ES-I3 (cell line): ENCODE measurements at regions not wholly inside any gene's neighbourhood (a gene's known extent, or its start where the extent isn't known, plus 50 kb on each side); places are given as distances from the start of the nearest gene placed in this dataset.

Experiments
- H3K36me3 ChIP-seq: 2 replicates; pipeline ENCODE4 v1.6.1; 2013; ENCODE audit warnings: mild to moderate bottlenecking, low read length, control low read depth, moderate library complexity; ENCODE audit not compliant: insufficient read depth
- H3K4me1 ChIP-seq: 2 replicates; pipeline ENCODE4 v1.6.1; 2013; ENCODE audit warnings: mild to moderate bottlenecking, control low read depth, low read length; ENCODE audit not compliant: insufficient read depth
- H3K9ac ChIP-seq: 2 replicates; pipeline ENCODE4 v1.6.1; 2013; ENCODE audit warnings: low read depth, mild to moderate bottlenecking, low read length, moderate library complexity
- H3K9me3 ChIP-seq: 2 replicates; pipeline ENCODE4 v1.6.1; 2013; ENCODE audit warnings: mild to moderate bottlenecking, low read length, moderate library complexity; ENCODE audit not compliant: control insufficient read depth, insufficient read depth

DNA sequence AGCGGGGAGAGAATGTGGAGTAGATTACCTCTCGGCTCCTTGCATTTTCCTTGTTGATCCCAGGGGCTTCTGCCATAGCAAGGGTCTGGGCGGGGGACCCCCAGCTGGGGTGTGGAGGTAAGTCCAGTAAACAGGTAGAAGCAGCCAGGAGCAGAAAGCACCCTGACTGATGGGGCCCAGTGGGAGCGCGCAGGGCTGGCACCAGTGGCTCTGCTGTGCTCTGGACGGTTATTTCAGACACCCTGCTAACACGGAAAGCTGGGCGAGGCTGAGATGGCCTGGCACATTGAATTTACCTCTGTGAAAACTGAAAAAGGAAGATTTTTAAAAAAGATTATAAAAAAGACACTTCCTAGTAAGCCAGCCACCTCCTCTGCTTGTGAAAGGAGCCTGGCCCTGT is 88.4 kb upstream of the CALM2 start:
- Histone ChIP-seq H3K9ac (no peak overlapping the region), H3K9me3 (no peaks in the 10 kb centered on the region), H3K36me3 (no peaks in the 10 kb centered on the region), H3K4me1 (peaks cover 26% of the 10 kb centered on the region)

DNA sequence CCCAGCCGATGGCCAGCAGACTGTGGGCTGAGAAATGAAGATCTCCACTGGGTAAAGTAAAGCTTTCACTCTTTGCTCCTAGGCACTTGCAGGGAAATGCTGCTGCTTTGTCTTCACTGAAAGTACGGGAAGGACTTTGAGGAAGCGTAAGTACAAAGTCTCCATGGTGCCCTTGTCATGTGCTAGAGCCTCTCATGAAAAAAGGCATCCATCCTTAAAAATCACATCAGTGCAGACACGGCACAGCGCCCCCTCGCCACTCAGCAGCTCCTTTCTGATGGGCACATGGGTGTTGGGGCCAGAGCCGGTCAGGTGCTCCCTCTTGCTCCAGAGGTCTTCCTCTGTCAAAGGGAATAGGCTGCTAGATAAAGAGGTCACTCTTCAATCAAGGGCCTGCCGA is 87.8 kb upstream of the CALM2 start:
- peaks cover 26% of the 10 kb centered on the region for H3K4me1 ChIP-seq
- no peaks in the 10 kb centered on the region for H3K9me3 ChIP-seq
- H3K9ac ChIP-seq: no peak overlapping the region
- H3K36me3 ChIP-seq: no peaks in the 10 kb centered on the region

DNA sequence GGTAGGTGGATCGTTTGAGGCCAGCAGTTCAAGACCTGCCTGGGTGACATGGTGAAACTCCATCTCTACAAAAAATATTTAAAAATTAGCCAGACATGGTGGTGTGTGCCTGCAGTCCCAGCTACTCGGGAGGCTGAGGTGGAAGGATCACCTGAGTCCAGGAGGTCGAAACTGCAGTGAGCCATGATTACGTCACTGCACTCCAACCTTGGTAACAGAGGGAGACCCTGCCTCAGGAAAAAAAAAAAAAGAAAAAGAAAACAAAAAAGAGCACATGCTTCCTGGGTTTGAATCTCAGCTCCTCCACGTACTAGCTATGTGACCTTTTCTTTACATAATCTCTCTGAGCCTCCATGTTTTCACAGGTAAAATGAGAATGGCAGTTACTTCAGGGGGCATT is 86.3 kb upstream of the CALM2 start:
- Histone ChIP-seq H3K4me1 (peaks cover 26% of the 10 kb centered on the region), H3K9me3 (no peaks in the 10 kb centered on the region), H3K9ac (no peak overlapping the region), H3K36me3 (no peaks in the 10 kb centered on the region)

DNA sequence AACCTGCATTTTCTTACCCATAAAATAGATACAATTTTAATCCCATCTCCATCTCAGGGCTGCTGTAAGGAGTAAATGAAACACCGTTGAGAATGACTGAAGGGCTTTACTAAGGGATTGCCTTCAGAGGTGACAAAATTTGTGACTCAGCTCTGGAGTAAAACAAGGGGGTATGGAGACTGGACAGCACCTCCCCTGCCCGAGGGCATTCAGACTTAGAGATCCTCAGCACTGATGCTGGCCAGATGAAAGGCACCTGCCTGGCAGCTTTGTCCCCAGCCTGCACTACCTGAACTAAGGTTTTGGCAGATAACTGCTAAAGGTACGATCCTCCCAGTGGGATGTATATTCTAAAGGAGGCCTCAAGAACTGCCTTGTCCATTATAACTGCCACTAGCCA is 84.7 kb upstream of the CALM2 start:
- no peak overlapping the region for H3K9ac ChIP-seq
- no peaks in the 10 kb centered on the region for H3K36me3 ChIP-seq
- H3K4me1 ChIP-seq: peaks cover 19% of the 10 kb centered on the region; the same call in 1 of the 2 replicates

DNA sequence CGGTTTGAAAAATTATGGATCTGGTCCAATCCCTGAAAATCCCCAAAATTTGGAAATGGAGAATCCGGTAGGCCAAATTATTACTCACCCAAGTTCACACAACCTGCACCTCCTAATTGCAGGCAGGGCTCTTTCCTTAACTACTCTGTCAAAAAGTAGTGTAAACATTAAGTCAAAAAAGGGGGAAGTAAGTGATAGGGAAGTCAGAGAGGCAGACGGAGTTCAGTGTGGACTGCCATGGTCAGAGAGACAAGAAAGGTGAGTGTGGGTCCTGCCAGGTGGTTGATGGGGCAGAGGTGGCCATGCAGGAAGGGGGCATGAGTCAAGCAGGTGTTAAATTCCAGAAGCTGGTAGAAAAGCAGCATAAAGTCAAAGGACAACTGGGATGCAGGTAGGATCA is 83.5 kb upstream of the CALM2 start:
- Histone ChIP-seq H3K36me3 (no peaks in the 10 kb centered on the region), H3K9me3 (no peaks in the 10 kb centered on the region), H3K9ac (no peak overlapping the region), H3K4me1 (peaks cover 9% of the 10 kb centered on the region; the same call in 1 of the 2 replicates)

More for the DNA sequence above, 84.7 kb upstream of the CALM2 start:
- no peaks in the 10 kb centered on the region for H3K9me3 ChIP-seq

DNA sequence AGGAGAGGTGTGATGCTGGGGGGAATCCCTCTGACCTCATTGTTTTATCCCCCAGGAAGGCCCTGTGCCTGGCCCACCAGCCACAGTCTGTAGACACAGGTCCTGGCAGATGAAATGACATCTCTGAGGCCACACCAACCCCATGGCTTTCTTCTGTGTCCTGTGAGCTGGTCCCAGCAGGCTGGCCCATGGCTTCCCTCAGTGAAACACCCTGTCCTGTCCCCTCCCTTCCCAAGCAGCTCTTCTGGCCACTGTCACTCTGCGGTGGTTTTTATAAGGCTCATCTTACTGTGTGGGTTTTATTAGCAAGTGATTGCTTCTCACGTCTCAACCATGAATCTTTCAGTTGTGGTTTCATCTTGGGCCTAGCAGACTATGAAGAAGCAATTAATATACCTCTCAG is 81.6 kb upstream of the CALM2 start:
- Histone ChIP-seq H3K9ac (no peak overlapping the region), H3K9me3 (no peaks in the 10 kb centered on the region), H3K36me3 (no peaks in the 10 kb centered on the region), H3K4me1 (peaks cover 7% of the 10 kb centered on the region; the same call in 1 of the 2 replicates)

DNA sequence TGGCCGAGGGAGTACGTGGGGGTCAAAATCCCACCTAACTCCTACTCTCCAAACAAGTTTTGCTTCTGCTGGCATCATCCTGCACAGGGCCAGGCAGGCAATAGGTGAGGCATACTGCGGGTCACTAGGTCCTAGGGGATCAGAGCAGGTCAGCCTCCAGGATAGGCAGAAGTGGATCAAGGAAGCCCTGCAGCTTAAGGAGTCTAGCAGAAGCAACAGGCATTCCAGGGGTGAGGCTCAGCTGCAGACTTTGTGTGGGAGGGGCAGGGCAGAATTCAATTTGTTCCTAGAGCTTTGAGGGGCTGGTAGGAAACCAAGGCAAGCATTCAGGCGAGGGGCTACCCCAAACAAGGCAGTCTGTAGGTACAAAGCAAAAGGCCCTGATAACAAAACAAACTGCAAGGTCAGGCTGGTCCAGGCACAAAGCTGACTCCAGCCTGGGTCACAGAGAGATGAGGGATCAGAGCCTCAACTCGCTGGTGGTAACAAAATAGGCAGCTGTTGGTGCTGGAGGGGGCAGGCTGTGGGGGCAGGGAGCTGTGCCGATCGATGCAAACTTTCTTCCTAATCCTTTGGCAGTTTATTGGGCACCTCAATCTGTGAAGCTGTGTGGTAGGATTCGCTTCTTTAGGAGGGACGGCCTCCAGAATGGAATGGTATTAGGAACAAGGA is 80.2 kb upstream of the CALM2 start:
- peaks cover 7% of the 10 kb centered on the region; the same call in 1 of the 2 replicates for H3K4me1 ChIP-seq
- no peak overlapping the region for H3K9ac ChIP-seq
- H3K36me3 ChIP-seq: no peaks in the 10 kb centered on the region
- H3K9me3 ChIP-seq: no peaks in the 10 kb centered on the region

DNA sequence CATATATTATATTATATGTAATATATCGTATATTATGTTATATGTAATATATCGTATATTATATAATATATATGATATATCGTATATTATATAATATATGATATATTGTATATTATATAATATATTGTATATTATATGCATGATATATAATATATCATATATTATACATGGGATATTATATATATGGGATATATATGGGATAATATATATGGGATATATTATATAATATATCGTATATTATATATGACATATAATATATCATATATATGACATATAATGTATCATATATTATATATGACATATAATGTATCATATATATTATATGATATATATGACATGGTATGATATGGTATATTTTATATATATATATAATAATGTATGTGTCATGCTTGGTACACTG is 79.5 kb upstream of the CALM2 start:
- Histone ChIP-seq H3K9me3 (no peaks in the 10 kb centered on the region), H3K36me3 (no peaks in the 10 kb centered on the region), H3K4me1 (peaks cover 7% of the 10 kb centered on the region; the same call in 1 of the 2 replicates), H3K9ac (no peak overlapping the region)

DNA sequence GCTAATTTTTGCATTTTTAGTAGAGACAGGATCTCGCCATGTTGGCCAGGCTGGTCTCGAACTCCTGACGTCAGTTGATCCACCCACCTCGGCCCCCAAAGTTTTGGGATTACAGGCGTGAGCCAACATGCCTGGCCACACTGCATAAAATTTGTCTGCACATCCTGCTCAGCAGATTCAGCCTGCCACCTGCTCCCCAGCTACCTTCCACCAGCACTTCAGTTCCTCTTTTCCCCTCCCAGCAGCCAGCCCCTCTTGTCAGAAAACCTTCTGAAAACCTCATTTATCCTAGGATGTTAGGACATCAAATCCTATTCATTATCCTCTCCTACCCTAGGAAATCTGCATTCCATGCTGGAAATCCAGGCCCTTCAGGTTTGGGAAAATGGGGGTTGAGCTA is 78.2 kb upstream of the CALM2 start:
- Histone ChIP-seq H3K36me3 (no peaks in the 10 kb centered on the region), H3K4me1 (peaks cover 7% of the 10 kb centered on the region; the same call in 1 of the 2 replicates), H3K9ac (no peak overlapping the region), H3K9me3 (no peaks in the 10 kb centered on the region)

DNA sequence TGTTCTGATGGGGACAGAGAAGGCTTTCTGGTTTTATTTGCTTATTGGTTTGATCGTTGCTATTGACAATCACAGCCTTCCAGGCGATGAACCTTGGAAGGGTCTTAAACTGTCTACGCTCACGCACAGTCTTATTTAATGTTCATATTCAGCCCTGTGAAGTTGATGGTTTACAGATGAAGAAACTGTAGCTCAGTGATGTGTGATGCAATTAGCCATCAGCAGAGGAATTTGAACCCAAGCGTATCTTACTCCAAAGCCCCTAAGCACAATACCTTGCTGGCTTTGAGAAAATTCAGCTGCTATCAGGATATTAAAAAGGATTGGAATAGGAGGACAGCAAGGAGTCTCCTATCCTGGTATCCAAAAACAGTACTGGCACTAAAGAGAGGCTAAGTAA is 77.1 kb upstream of the CALM2 start:
- no peaks in the 10 kb centered on the region for H3K36me3 ChIP-seq
- no peak overlapping the region for H3K9ac ChIP-seq
- H3K9me3 ChIP-seq: no peaks in the 10 kb centered on the region
- peaks cover 7% of the 10 kb centered on the region; the same call in 1 of the 2 replicates for H3K4me1 ChIP-seq

DNA sequence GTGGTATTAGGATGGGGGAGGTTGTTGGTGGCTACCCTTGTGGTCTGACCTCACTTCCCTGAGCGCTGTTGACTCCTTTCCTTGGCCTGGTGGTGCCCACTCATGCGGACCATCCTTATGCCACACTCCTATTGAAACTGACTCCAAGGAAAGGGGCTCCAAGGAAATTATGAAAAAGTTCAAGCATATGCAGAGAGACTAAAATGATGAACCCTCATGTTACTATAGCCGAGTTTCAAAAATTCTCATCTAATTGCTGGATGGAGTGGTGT is 75.0 kb upstream of the CALM2 start:
- Histone ChIP-seq H3K9ac (no peak overlapping the region), H3K9me3 (no peaks in the 10 kb centered on the region), H3K4me1 (peaks cover 2% of the 10 kb centered on the region; the same call in 1 of the 2 replicates), H3K36me3 (no peaks in the 10 kb centered on the region)

DNA sequence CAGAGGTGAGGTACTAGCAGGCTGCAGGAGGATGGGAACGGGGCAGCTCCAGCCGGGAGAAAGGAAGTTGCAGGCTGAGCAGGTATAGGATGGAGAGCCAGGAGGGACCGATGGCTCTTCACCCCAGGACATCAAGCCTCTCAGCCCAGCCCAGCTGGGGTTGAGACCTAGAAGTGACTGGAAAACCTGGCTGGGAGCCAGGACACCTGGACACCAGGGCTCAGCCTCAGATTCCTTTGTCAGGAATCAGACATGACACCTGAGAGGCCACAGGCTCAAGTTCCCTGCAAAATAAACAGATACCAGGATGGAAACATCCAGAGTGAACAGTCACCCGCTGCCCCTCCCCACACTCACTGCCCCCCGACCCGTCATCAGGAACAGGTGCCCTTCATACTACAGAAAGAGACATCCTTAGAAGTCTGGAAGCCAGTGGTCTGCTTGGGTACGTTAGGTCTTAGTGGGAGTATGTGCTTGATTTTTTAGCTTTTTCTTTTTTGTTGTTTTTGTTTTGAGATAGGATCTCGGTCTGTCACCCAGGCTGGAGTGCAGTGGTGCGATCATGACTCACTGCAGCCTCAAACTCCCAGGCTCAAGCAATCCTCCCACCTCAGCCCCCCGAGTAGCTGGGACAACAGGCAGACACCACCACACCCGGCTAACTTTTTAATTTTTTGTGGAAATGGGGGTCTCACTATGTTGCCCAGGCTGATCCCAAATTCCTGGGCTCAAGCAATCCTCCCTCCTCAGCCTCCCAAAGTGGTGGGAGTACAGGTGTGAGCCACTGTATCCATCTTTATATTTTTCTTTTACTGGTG is 74.5 kb upstream of the CALM2 start:
- Histone ChIP-seq H3K9ac (no peak overlapping the region), H3K9me3 (no peaks in the 10 kb centered on the region), H3K4me1 (no peaks in the 10 kb centered on the region), H3K36me3 (no peaks in the 10 kb centered on the region)

DNA sequence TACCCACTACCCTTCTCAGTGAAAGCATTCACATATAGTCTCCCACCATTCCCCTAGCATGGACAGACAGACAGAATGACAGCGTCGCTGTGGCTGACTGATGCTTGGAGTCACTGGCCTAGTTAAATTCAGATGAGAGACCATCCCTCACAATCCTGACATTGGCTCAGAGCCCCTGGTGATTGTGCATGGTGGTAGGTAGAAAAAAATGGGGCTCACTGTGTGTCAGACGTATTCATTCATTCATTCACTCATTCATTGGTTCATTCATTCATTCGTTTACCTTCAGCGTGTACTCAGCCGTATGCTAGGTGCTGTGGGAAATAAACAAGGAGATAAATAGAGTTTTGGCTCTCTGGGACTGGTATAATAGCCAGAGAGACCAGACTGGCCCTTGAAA is 73.6 kb upstream of the CALM2 start:
- Histone ChIP-seq H3K4me1 (no peaks in the 10 kb centered on the region), H3K36me3 (no peaks in the 10 kb centered on the region), H3K9me3 (no peaks in the 10 kb centered on the region), H3K9ac (no peak overlapping the region)

DNA sequence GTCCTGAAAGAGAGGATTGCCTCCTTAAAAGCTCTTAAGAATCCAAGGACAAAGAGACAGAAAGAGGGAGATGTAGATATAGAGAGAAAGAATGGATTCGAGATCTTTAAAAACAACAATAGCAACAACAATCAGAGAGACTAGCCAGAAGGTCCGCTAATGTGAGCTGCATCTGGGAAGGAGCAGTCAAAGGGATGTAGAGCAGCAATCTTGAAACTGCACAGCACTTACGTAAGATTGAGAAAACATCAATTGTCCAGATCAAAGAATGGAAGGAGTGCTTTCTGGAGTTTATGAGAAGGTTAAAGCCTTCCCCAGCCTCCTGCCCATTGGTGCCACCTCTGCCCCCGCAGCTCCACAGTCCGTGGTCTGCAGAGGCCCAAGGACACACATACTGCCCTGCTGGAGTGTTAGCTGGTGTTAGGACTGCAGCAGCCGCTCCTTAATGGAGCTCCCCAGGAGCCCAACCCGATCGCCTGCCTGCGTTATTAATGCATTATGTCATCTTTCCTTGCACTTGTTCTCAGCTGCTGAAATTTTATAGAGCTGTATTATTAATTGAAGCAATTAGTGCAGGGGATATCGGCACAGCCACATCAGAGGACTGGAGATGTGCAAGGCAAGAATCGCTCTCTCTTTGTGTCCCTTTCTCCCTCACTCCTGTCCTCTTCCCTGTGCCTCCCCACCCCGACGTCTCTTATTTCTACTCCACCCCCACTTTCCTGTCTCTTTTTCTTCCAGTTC is 73.0 kb upstream of the CALM2 start:
- H3K36me3 ChIP-seq: no peaks in the 10 kb centered on the region
- no peaks in the 10 kb centered on the region for H3K4me1 ChIP-seq
- no peaks in the 10 kb centered on the region for H3K9me3 ChIP-seq
- no peak overlapping the region for H3K9ac ChIP-seq
